Middle frontal gyrus (tissue), 1 donor: ENCODE measurements at regions not wholly inside any gene's neighbourhood (a gene's known extent, or its start where the extent isn't known, plus 50 kb on each side); places are given as distances from the start of the nearest gene placed in this dataset.
"Not testable (repeated sequence)": the region's sequence is repeated elsewhere in the genome, so short reads cannot be mapped to it uniquely, and the experiment has no call there.

Experiments used
- DNase-seq: peaks from one replicate; pipeline ENCODE4 v3.0.0-alpha.2; 2015; ENCODE audit warnings: low spot score; ENCODE audit errors: extremely low spot score

GRCh38 chr2:13193075-13193474 is 476.3 kb downstream of the TRIB2 start:
- no peak for DNase-seq

GRCh38 chr2:13193900-13194299 is 477.2 kb downstream of the TRIB2 start:
- no peak for DNase-seq

- no peak for DNase-seq
These were observed 478.5 kb downstream of the TRIB2 start for GRCh38 chr2:13195270-13195669.

GRCh38 chr2:13197248-13197647 is 480.5 kb downstream of the TRIB2 start:
- DNase-seq, result no peak

DNA sequence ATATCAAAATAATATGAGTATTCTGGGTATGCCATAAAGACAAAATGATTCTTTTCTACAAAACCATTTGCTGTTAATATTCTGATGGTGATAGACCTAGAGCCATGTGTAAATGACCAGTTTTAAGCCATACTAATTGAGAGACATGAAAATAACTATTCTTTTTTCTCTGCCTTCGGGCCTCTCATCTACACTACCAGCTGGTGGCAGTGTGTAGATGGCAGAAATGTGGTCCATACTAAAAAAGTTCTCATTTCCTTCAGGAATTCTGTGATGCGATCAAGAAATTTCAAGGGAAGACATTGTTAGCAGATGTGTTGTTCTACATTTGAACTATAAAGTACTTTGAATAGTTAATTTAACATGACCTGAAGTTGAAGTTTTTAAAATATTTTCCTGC is 485.2 kb downstream of the TRIB2 start:
- no peak for DNase-seq

- no peak for DNase-seq
These were observed 495.4 kb downstream of the TRIB2 start for GRCh38 chr2:13212115-13212514.

DNA sequence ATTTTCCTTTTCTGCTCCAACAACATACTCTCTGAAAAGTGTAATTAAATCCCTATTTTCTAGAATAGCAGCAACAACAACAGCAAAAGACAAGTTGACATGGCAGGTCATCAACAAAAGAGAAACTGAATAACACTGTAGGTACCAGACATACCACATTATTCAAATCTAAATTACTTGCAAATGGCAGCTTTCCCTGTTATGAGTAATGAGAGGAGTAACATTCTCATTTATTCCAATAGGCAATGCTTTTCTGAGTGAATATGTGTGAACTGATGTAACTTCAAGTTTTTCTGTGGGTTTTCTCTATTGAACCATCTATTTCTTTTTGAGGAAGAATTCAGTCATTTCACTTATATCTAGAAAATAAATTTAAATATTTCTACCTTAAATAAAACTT is 501.5 kb downstream of the TRIB2 start:
- DNase-seq, result no peak

DNA sequence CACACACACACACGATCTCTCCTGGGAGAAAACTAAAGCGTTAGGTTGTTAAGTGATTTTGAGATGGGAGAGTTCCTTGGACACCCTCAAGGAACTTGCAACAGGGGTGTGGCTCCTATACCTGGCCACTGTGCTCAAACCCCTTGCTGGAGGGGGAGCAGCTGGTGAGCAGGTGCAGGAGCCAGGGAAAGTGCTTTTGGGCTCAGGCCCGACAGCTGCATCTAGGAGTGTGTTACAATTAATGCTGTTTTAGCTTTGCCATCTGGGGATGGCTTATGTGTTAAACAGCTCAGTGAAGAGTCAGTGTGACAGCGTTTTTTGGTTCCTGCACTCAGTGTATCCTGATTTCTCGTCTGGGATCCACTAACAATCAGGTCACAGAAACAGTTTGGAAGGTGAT is 510.8 kb downstream of the TRIB2 start:
- no peak for DNase-seq

GRCh38 chr2:13230221-13230620 is 513.5 kb downstream of the TRIB2 start:
- DNase-seq, result no peak

DNA sequence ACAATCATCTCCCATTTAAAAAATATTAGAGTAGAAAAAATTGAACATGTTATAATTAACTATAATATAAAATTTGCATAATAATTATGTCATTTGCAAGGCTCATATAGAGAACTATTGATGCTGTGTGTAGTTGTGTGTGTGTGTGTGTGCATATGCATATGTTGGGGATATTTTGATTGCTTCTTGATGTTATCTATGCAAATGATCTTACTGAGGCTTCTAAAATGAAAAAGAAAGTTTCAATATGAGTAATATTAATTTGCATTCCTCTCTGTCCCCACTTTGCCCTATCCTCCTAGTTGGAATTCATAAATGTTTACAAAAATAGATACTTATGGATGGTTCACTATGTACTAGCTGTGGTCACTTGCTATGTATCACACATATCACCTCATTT is 523.3 kb downstream of the TRIB2 start:
- DNase-seq, result no peak

DNA sequence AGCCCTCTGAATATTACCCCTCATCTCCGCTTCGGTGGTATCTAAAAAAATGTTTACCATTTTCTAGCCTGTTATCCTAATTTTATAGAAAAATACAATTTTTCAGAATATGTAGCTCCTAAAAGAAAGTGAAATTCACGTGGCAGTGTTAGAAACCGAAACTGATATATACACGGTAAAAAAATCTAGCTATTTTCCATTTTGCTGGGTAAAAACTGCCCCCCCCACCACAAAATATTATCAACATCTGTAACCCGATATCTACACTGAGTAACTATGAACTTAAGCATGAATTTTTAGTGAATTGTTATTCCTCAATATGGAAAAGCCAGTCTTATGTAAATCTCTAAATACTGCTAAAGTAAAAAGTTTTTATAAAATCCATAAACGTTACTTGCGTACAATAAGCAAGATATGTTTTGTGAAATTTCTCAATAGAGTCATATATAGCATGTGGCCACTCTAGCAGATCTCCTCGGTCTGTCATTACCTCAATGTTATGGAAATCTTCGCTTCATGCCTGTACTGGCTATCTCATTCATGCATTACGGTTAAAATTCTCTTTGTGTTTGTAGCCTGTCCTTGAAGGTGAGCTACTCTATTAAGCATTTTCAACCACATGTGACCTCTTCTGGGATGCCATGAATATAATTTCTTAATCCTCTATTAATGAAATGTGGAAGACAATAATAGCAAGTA is 524.2 kb downstream of the TRIB2 start:
- DNase-seq, result no peak

- no peak for DNase-seq
These were observed 535.9 kb downstream of the TRIB2 start for GRCh38 chr2:13252615-13253014.

- no peak for DNase-seq
These were observed 538.7 kb downstream of the TRIB2 start for GRCh38 chr2:13255485-13255884.

GRCh38 chr2:13260402-13260801 is 543.7 kb downstream of the TRIB2 start:
- no peak for DNase-seq

GRCh38 chr2:13266166-13266565 is 549.4 kb downstream of the TRIB2 start:
- no peak for DNase-seq

DNA sequence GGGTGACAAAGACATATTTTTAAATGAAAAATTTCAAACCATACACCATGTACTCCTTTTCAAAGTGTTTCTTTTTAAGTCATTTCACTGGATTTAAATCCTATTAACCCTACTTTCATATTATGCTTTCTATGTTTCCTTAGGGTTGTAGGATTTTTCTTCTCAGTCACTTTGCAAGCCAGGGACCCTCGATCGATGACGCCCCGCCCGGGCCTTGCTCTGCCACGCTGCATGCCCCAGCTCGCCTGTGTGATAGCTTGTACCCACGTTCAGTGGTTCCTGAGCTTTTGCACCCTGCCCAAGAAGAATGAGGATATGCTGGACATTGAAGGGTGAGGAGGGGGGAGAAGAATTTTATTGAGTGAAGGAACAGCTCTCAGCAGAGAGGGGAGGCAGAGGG is 568.0 kb downstream of the TRIB2 start:
- no peak for DNase-seq

- no peak for DNase-seq
These were observed 572.6 kb downstream of the TRIB2 start for GRCh38 chr2:13289310-13289709.

- DNase-seq, result not testable (repeated sequence)
These were observed 591.7 kb downstream of the TRIB2 start for GRCh38 chr2:13308478-13308805.

GRCh38 chr2:13308989-13309388 is 592.3 kb downstream of the TRIB2 start:
- DNase-seq, result no peak

- DNase-seq, result no peak
These were observed 615.3 kb downstream of the TRIB2 start for GRCh38 chr2:13332060-13332459.

GRCh38 chr2:13334071-13334470 is 617.3 kb downstream of the TRIB2 start:
- not testable (repeated sequence) for DNase-seq

DNA sequence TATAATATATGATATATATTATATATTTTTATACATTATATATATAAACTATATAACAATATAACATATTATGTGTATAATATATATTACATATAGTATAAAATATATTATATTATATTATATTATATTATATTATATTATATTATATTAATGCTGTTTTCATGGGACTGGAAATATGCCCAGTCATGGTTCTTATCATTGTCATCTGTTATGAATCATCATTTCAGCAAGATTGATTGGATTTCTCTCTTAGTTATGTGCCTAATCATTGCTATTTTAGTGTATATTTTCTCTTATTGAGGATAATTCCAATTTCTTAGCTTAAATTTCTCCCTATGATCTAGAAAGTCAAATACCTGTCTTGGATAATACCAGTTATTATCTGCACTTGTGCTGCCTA is 617.8 kb downstream of the TRIB2 start:
- DNase-seq, result no peak

GRCh38 chr2:13335862-13336535 is 619.3 kb downstream of the TRIB2 start:
- DNase-seq, result no peak
